ENCODE measurements at regions not wholly inside any gene's neighbourhood (a gene's known extent, or its start where the extent isn't known, plus 50 kb on each side); places are given as distances from the start of the nearest gene placed in this dataset.

GRCh38 chr10:3935933-3936359, 150.9 kb upstream of the KLF6 start:
- BruUV-seq (replicated peaks), result no TSS peak
- no peak for DNase-seq
- H3K27me3 Mint-ChIP-seq (ENCODE audit: unreplicated experiment), result no peaks in the 10 kb centered on the region
- intact Hi-C loops (cut with micrococcal nuclease; ENCODE audit: unreplicated experiment), result no loop called here
- H3K27ac Mint-ChIP-seq (ENCODE audit: unreplicated experiment), result no peak overlapping the region
- H3K4me3 Mint-ChIP-seq (ENCODE audit: low read depth, unreplicated experiment), result no peak overlapping the region
- H3K4me1 Mint-ChIP-seq (ENCODE audit: low read depth, unreplicated experiment), result no peaks in the 10 kb centered on the region
- no peaks in the 10 kb centered on the region for H3K36me3 Mint-ChIP-seq (ENCODE audit: insufficient read depth, unreplicated experiment)
- TF ChIP-seq CTCF (IDR thresholded peaks at IDR 0.05; ENCODE audit: unreplicated experiment), result no peak
- CTCF ChIA-PET, result no interaction called here
- no peaks in the 10 kb centered on the region for H3K9me3 Mint-ChIP-seq (ENCODE audit: low read depth, unreplicated experiment)

GRCh38 chr10:3935141-3935540, 150.1 kb upstream of the KLF6 start:
- BruUV-seq (replicated peaks), result no TSS peak
- no peaks in the 10 kb centered on the region for H3K36me3 Mint-ChIP-seq (ENCODE audit: insufficient read depth, unreplicated experiment)
- H3K4me1 Mint-ChIP-seq (ENCODE audit: low read depth, unreplicated experiment), result no peaks in the 10 kb centered on the region
- no peaks in the 10 kb centered on the region for H3K27me3 Mint-ChIP-seq (ENCODE audit: unreplicated experiment)
- no peak for TF ChIP-seq CTCF (IDR thresholded peaks at IDR 0.05; ENCODE audit: unreplicated experiment)
- H3K9me3 Mint-ChIP-seq (ENCODE audit: low read depth, unreplicated experiment), result no peaks in the 10 kb centered on the region
- no peak for DNase-seq
- CTCF ChIA-PET, result no interaction called here
- no peak overlapping the region for H3K4me3 Mint-ChIP-seq (ENCODE audit: low read depth, unreplicated experiment)
- H3K27ac Mint-ChIP-seq (ENCODE audit: unreplicated experiment), result no peak overlapping the region
- intact Hi-C loops (cut with micrococcal nuclease; ENCODE audit: unreplicated experiment), result no loop called here

DNA sequence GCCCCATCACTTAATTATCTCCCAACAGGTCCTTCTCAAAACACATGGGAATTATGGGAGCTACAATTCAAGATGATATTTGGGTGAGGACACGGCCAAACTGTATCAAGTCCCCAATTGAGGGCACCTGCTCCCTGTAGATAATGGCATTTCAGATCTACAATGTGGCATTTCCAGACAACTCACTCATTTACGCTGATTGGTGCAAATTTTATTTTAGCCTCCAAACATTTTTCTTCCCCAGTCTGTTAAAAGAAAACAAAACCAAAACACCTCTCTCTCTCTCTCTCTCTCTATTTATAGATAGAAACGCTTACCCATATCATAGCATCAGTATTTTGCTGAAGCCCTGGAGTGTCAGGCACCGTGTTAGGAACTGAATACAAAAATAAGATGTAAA, 148.7 kb upstream of the KLF6 start:
- Mint-ChIP-seq H3K4me3 (ENCODE audit: low read depth, unreplicated experiment) (no peak overlapping the region), H3K27ac (ENCODE audit: unreplicated experiment) (no peak overlapping the region), H3K4me1 (ENCODE audit: low read depth, unreplicated experiment) (no peaks in the 10 kb centered on the region), H3K36me3 (ENCODE audit: insufficient read depth, unreplicated experiment) (no peaks in the 10 kb centered on the region), H3K9me3 (ENCODE audit: low read depth, unreplicated experiment) (no peaks in the 10 kb centered on the region), H3K27me3 (ENCODE audit: unreplicated experiment) (no peaks in the 10 kb centered on the region)
- intact Hi-C loops (cut with micrococcal nuclease; ENCODE audit: unreplicated experiment), result no loop called here
- no TSS peak for BruUV-seq (replicated peaks)
- no peak for TF ChIP-seq CTCF (IDR thresholded peaks at IDR 0.05; ENCODE audit: unreplicated experiment)
- DNase-seq, result no peak
- CTCF ChIA-PET, result no interaction called here

GRCh38 chr10:3932597-3933375, 147.8 kb upstream of the KLF6 start:
- Mint-ChIP-seq H3K4me1 (ENCODE audit: low read depth, unreplicated experiment) (no peaks in the 10 kb centered on the region), H3K36me3 (ENCODE audit: insufficient read depth, unreplicated experiment) (no peaks in the 10 kb centered on the region), H3K27ac (ENCODE audit: unreplicated experiment) (no peak overlapping the region), H3K4me3 (ENCODE audit: low read depth, unreplicated experiment) (no peak overlapping the region), H3K9me3 (ENCODE audit: low read depth, unreplicated experiment) (no peaks in the 10 kb centered on the region), H3K27me3 (ENCODE audit: unreplicated experiment) (no peaks in the 10 kb centered on the region)
- no peak for TF ChIP-seq CTCF (IDR thresholded peaks at IDR 0.05; ENCODE audit: unreplicated experiment)
- DNase-seq, result no peak
- intact Hi-C loops (cut with micrococcal nuclease; ENCODE audit: unreplicated experiment), result no loop called here
- BruUV-seq (replicated peaks), result no TSS peak
- CTCF ChIA-PET, result interaction anchor here (0.6 kb wide), 1 partner anchor 9 kb away, joined by 3 read pairs; no protein-coding TSS in a partner anchor

Data from Calu3 (cell line).